Neural cell (in vitro differentiated cells): ENCODE measurements at regions not wholly inside any gene's neighbourhood (a gene's known extent, or its start where the extent isn't known, plus 50 kb on each side); places are given as distances from the start of the nearest gene placed in this dataset.

Experiments used
- H2AFZ ChIP-seq: fragments of 200-600, 300-800 bp; sonication (generic), shearing (Covaris generic); 2 replicates; pipeline ENCODE4 v1.6.0; 2014; ENCODE audit warnings: low read depth, mild to moderate bottlenecking, antibody characterized with exemption, low read length, moderate library complexity
- H3F3A ChIP-seq: fragments of 200-600 bp; shearing (Covaris generic); 2 replicates; pipeline ENCODE4 v1.6.1; 2016; ENCODE audit warnings: mild to moderate bottlenecking, moderate library complexity, mixed read lengths, antibody characterized with exemption, low read length; ENCODE audit not compliant: insufficient read depth, poor library complexity, severe bottlenecking
- H3K27ac ChIP-seq: fragments of 200-600, 300-800 bp; sonication (generic), shearing (Covaris generic); 2 replicates; pipeline ENCODE4 v1.5.1; 2014; ENCODE audit warnings: mild to moderate bottlenecking, low read length, moderate library complexity
- H3K27me3 ChIP-seq: fragments of 300-800, 200-600 bp; sonication (generic), shearing (Covaris generic); 2 replicates; pipeline ENCODE4 v1.6.0; 2014; ENCODE audit warnings: mild to moderate bottlenecking, low read depth, low read length, moderate library complexity; ENCODE audit not compliant: insufficient read depth
- H3K36me3 ChIP-seq: fragments of 300-800, 200-600 bp; sonication (generic), shearing (Covaris generic); 2 replicates; pipeline ENCODE4 v1.5.1; 2014; ENCODE audit warnings: mild to moderate bottlenecking, antibody characterized with exemption, low read length, moderate library complexity; ENCODE audit not compliant: insufficient read depth
- H3K4me2 ChIP-seq: fragments of 300-800, 200-600 bp; sonication (generic), shearing (Covaris generic); 2 replicates; pipeline ENCODE4 v1.6.0; 2014; ENCODE audit warnings: mild to moderate bottlenecking, low read length
- H3K4me3 ChIP-seq: fragments of 300-800, 200-600 bp; sonication (generic), shearing (Covaris generic); 2 replicates; pipeline ENCODE4 v1.5.1; 2014; ENCODE audit warnings: mild to moderate bottlenecking, low read length, moderate library complexity
- H3K79me2 ChIP-seq: fragments of 200-600 bp; shearing (Covaris generic); replicated peaks from 2 replicates; pipeline ENCODE4 v1.6.0; 2014; ENCODE audit warnings: mild to moderate bottlenecking, low read length, moderate library complexity; ENCODE audit not compliant: insufficient read depth
- H3K9ac ChIP-seq: fragments of 300-800, 200-600 bp; sonication (generic), shearing (Covaris generic); 2 replicates; pipeline ENCODE4 v1.6.1; 2016; ENCODE audit warnings: mild to moderate bottlenecking, low read length, mixed read lengths
- H3K9me2 ChIP-seq: fragments of 200-600 bp; shearing (Covaris generic); 2 replicates; pipeline ENCODE4 v1.6.1; 2016; ENCODE audit warnings: mild to moderate bottlenecking, low read length, mixed read lengths; ENCODE audit not compliant: insufficient read depth
- H3K9me3 ChIP-seq: fragments of 200-600, 300-800 bp; sonication (generic), shearing (Covaris generic); 2 replicates; pipeline ENCODE4 v1.6.1; 2016; ENCODE audit warnings: mild to moderate bottlenecking, mixed run types, low read length, moderate library complexity, mixed read lengths
- H4K20me1 ChIP-seq: fragments of 200-600 bp; shearing (Covaris generic); 2 replicates; pipeline ENCODE4 v1.6.1; 2016; ENCODE audit warnings: mild to moderate bottlenecking, mixed run types; ENCODE audit not compliant: insufficient read depth
- CTCF ChIP-seq: fragments of 450-650 bp; IDR thresholded peaks from 2 replicates; pipeline ENCODE4 v1.5.1; 2014; ENCODE audit warnings: antibody characterized with exemption, mild to moderate bottlenecking, moderate library complexity; ENCODE audit not compliant: poor library complexity, severe bottlenecking
- EP300 ChIP-seq: fragments of 450-650 bp; conservative IDR thresholded peaks from 2 replicates; pipeline ENCODE4 v1.6.1; 2014; ENCODE audit warnings: antibody characterized with exemption, mild to moderate bottlenecking, moderate library complexity; ENCODE audit not compliant: poor library complexity, severe bottlenecking
- EZH2 ChIP-seq: fragments of 200-600, 300-800 bp; shearing (Covaris generic), sonication (generic); IDR thresholded peaks from 2 replicates; pipeline ENCODE4 v1.6.1; 2014; ENCODE audit warnings: antibody characterized with exemption, low read length, borderline replicate concordance, mild to moderate bottlenecking; ENCODE audit not compliant: insufficient read depth, poor library complexity, severe bottlenecking
- MXI1 ChIP-seq: fragments of 450-650 bp; conservative IDR thresholded peaks from 2 replicates; pipeline ENCODE4 v1.6.1; 2014; ENCODE audit warnings: antibody characterized with exemption, mild to moderate bottlenecking; ENCODE audit not compliant: poor library complexity, severe bottlenecking
- POLR2AphosphoS5 ChIP-seq: IDR thresholded peaks from 2 replicates; pipeline ENCODE4 v1.6.1; 2012
- RAD21 ChIP-seq: fragments of 450-650 bp; conservative IDR thresholded peaks from 2 replicates; pipeline ENCODE4 v1.6.1; 2014; ENCODE audit warnings: antibody characterized with exemption, mild to moderate bottlenecking, moderate library complexity
- SMC3 ChIP-seq: fragments of 450-650 bp; conservative IDR thresholded peaks from 2 replicates; pipeline ENCODE4 v1.6.1; 2014; ENCODE audit warnings: antibody characterized with exemption, mild to moderate bottlenecking, moderate library complexity; ENCODE audit not compliant: poor library complexity
- TAF1 ChIP-seq: IDR thresholded peaks from 2 replicates; pipeline ENCODE4 v1.6.1; 2012; ENCODE audit warnings: low read depth
- TF ChIP-seq, protein P1 (sequence below): IDR thresholded peaks from 2 replicates; pipeline ENCODE4 v1.6.1; 2012; ENCODE audit warnings: borderline replicate concordance

DNA sequence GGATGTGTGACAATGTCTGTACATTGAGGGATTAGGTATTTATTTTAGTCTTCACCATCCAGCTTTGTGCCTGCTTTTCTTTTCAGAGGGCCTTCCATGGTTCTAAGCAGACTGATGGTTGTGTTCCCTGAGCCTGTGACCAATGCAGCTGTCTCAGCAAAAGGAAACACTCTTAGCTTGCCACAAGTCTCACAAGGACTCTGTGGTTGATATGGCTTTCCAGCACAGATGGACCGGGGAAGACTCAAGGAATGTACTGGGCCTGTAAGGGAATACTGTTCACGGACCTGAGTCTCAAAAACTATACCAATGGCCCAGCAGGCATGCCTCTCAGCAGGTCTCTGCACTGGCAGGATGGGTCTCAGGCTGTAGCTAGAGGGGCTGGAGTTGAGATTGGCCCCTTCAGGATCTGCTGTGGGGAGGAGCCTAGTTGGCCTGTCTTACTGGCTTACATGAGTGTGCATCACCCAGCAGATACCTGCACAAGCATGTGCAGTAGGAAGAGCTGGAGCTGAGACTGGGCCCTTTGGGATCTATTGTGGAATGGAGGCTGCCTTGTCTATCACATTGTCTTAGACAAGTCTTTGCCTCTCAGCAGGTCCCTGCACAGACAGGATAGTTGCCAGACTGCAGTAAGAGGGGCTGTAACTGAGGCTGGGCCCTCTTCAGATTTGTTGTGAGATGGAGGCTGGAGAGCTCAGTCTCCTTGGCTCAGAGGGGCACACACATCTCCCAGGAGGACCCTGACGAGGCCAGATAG, 52.0 kb upstream of the PDC start:
- H3K36me3 ChIP-seq = no peaks in the 10 kb centered on the region
- H3K79me2 ChIP-seq = no peaks in the 10 kb centered on the region
- no peaks in the 10 kb centered on the region for H4K20me1 ChIP-seq
- H3K4me3 ChIP-seq = no peak overlapping the region
- no peaks in the 10 kb centered on the region for H3K27me3 ChIP-seq
- no peak overlapping the region for H3K27ac ChIP-seq
- no peaks in the 10 kb centered on the region for H3F3A ChIP-seq
- H3K9me2 ChIP-seq = no peaks in the 10 kb centered on the region
- no peak overlapping the region for H3K4me2 ChIP-seq
- H3K9me3 ChIP-seq = no peaks in the 10 kb centered on the region
- no peak overlapping the region for H3K9ac ChIP-seq
- TF ChIP-seq TAF1 = no peak
- no peak for TF ChIP-seq RAD21
- no peak for TF ChIP-seq CTCF
- no peak for TF ChIP-seq POLR2AphosphoS5
- no peak overlapping the region for H2AFZ ChIP-seq

DNA sequence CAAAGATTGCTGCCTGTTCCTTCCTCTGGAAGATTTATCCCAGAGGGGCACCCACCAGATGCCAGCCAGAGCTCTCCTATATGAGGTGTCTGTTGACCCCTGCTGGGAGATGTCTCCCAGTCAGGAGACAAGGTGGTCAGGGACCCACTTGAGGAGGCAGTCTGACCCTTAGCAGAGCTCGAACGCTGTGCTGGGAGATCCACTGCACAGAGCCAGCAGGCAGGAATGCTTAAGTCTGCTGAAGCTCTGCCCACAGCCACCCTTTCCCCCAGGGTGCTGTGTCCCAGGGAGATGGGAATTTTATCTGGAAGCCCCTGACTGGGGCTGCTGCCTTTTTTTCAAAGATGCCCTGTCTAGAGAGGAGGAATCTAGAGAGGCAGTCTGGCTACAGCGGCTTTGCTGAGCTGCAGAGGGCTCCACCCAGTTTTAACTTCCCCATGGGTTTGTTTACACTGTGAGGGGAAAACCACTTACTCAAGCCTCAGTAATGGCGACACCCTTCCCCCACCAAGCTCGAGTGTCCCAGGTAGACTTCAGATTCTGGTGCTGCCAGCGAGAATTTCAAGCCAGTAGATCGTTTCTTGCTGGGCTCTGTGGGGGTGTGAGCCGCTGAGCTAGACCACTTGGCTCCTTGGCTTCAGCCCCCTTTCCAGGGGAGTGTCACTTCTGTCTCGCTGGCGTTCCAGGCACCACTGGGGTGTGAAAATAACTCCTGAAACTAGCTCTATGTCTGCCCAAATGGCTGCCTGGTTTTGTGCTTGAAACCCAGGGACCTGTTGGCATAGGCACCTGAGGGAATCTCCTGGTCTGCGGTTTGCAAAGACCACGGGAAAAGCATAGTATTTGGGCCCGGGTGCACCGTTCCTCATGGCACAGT, 51.1 kb upstream of the PDC start:
- Histone ChIP-seq H3K4me2 (no peak overlapping the region), H3K4me3 (no peak overlapping the region), H3K9ac (no peak overlapping the region), H3K27me3 (no peaks in the 10 kb centered on the region), H2AFZ (no peak overlapping the region), H3K9me2 (no peaks in the 10 kb centered on the region), H3K79me2 (no peaks in the 10 kb centered on the region), H3K9me3 (no peaks in the 10 kb centered on the region), H3K36me3 (no peaks in the 10 kb centered on the region), H3F3A (no peaks in the 10 kb centered on the region), H4K20me1 (no peaks in the 10 kb centered on the region), H3K27ac (no peak overlapping the region)
- TF ChIP-seq SMC3 = no peak
- TF ChIP-seq, protein P1, sequence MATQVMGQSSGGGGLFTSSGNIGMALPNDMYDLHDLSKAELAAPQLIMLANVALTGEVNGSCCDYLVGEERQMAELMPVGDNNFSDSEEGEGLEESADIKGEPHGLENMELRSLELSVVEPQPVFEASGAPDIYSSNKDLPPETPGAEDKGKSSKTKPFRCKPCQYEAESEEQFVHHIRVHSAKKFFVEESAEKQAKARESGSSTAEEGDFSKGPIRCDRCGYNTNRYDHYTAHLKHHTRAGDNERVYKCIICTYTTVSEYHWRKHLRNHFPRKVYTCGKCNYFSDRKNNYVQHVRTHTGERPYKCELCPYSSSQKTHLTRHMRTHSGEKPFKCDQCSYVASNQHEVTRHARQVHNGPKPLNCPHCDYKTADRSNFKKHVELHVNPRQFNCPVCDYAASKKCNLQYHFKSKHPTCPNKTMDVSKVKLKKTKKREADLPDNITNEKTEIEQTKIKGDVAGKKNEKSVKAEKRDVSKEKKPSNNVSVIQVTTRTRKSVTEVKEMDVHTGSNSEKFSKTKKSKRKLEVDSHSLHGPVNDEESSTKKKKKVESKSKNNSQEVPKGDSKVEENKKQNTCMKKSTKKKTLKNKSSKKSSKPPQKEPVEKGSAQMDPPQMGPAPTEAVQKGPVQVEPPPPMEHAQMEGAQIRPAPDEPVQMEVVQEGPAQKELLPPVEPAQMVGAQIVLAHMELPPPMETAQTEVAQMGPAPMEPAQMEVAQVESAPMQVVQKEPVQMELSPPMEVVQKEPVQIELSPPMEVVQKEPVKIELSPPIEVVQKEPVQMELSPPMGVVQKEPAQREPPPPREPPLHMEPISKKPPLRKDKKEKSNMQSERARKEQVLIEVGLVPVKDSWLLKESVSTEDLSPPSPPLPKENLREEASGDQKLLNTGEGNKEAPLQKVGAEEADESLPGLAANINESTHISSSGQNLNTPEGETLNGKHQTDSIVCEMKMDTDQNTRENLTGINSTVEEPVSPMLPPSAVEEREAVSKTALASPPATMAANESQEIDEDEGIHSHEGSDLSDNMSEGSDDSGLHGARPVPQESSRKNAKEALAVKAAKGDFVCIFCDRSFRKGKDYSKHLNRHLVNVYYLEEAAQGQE = no peak
- TF ChIP-seq RAD21 = no peak
- TF ChIP-seq MXI1 = no peak
- TF ChIP-seq CTCF = no peak
- TF ChIP-seq EZH2 = no peak
- no peak for TF ChIP-seq TAF1
- no peak for TF ChIP-seq POLR2AphosphoS5
- TF ChIP-seq EP300 = no peak
